Lung (tissue), 11 donors: ENCODE measurements at regions not wholly inside any gene's neighbourhood (a gene's known extent, or its start where the extent isn't known, plus 50 kb on each side); places are given as distances from the start of the nearest gene placed in this dataset.

Experiments
- ATAC-seq: fragments of 200-7000 bp; cut with Tn5 transposase; one replicate; pipeline ENCODE4 v1.9.1; 2020; ENCODE audit warnings: moderate number of reproducible peaks; ENCODE audit not compliant: insufficient read depth, low FRiP score
- DNase-seq, 3 donors: peaks; one replicate each; pipeline ENCODE4 v3.0.0-alpha.2; 2013 to 2017
- H3K27ac ChIP-seq, 2 donors: one replicate each; pipeline ENCODE4 v1.5.1; 2013; ENCODE audit warnings: mild to moderate bottlenecking in 2 of 2, moderate library complexity in 2 of 2, control low read depth in 1 of 2, inconsistent platforms in 1 of 2, low read depth in 1 of 2, low read length in 1 of 2
- H3K27me3 ChIP-seq, 3 donors: one replicate each; pipeline ENCODE4 v1.5.1; 2013; ENCODE audit warnings: low read length in 2 of 3; ENCODE audit not compliant: control insufficient read depth in 3 of 3, insufficient read depth in 3 of 3
- H3K36me3 ChIP-seq, 4 donors: one replicate each; pipeline ENCODE4 v1.5.1; 2013; ENCODE audit warnings: low read length in 4 of 4, mild to moderate bottlenecking in 1 of 4, moderate library complexity in 1 of 4; ENCODE audit not compliant: control insufficient read depth in 4 of 4, insufficient read depth in 4 of 4
- H3K4me1 ChIP-seq, 5 donors: one replicate each; pipeline ENCODE4 v1.5.1; 2013; ENCODE audit warnings: low read length in 5 of 5, mild to moderate bottlenecking in 2 of 5, moderate library complexity in 1 of 5; ENCODE audit not compliant: control insufficient read depth in 5 of 5, insufficient read depth in 5 of 5
- H3K4me3 ChIP-seq: one replicate; pipeline ENCODE4 v1.5.1; 2013; ENCODE audit warnings: mild to moderate bottlenecking, control low read depth, moderate library complexity
- H3K9ac ChIP-seq, 2 donors: one replicate each; pipeline ENCODE4 v1.5.1; 2013; ENCODE audit warnings: low read length in 2 of 2, control low read depth in 1 of 2; ENCODE audit not compliant: insufficient read depth in 1 of 2
- H3K9me3 ChIP-seq, 4 donors: one replicate each; pipeline ENCODE4 v1.5.1; 2013; ENCODE audit warnings: low read length in 3 of 4, mild to moderate bottlenecking in 1 of 4, moderate library complexity in 1 of 4; ENCODE audit not compliant: control insufficient read depth in 4 of 4, insufficient read depth in 3 of 4
- WGBS, 2 donors: extraction: QIAGEN DNeasy Blood & Tissue Kit; methylation state at CpG; one replicate each; pipeline ENCODE4 v1.1.7; 2013; 5-methylcytosine and 5-hydroxymethylcytosine counted together
- TF ChIP-seq, protein P1 (sequence below): IDR thresholded peaks from 2 replicates; pipeline ENCODE4 v1.5.1; 2012; ENCODE audit warnings: mild to moderate bottlenecking; ENCODE audit errors: control extremely low read depth, extremely low read depth
- donor health status: control.
- donor health status: control.
- donor health status: Bipolar disorder and iron deficiency.
- donor health status: healthy.
- donor health status: DM: yes; HTN: yes; CAD: no.

DNA sequence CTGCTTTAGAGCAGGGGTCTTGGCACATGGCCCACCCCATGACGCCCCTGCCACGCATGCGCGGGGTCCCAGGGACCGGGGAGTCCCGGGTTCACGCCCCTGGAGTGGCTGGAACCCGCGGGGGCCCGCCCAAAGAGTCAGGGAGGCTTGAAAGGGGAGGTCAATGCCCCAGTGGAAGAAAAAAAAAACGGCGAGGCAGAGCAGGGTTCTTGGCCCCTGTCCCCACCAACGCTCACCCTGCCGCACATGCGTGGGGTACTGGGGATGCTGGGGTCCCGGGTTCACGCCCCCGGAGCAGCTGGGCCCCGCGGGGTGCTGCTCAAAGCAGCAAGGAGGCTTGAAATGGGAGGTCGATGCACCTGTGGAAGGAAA lies 319.1 kb downstream of the ALG10 start:
- Histone ChIP-seq H3K27me3 (no peaks in the 10 kb centered on the region), H3K36me3 (no peaks in the 10 kb centered on the region), H3K9ac (no peak overlapping the region), H3K4me1 (no peaks in the 10 kb centered on the region), H3K9me3 (peaks cover 0 to 62% (median 0%) of the 10 kb centered on the region in 4 donors), H3K27ac (no peak overlapping the region), H3K4me3 (no peak overlapping the region)
- DNase-seq: no peak
- WGBS, 2 donors: 50 to 62% methylated on average over 21 of the region's 21 CpGs
- TF ChIP-seq, protein P1, sequence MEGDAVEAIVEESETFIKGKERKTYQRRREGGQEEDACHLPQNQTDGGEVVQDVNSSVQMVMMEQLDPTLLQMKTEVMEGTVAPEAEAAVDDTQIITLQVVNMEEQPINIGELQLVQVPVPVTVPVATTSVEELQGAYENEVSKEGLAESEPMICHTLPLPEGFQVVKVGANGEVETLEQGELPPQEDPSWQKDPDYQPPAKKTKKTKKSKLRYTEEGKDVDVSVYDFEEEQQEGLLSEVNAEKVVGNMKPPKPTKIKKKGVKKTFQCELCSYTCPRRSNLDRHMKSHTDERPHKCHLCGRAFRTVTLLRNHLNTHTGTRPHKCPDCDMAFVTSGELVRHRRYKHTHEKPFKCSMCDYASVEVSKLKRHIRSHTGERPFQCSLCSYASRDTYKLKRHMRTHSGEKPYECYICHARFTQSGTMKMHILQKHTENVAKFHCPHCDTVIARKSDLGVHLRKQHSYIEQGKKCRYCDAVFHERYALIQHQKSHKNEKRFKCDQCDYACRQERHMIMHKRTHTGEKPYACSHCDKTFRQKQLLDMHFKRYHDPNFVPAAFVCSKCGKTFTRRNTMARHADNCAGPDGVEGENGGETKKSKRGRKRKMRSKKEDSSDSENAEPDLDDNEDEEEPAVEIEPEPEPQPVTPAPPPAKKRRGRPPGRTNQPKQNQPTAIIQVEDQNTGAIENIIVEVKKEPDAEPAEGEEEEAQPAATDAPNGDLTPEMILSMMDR: no peak
- no peak for ATAC-seq

DNA sequence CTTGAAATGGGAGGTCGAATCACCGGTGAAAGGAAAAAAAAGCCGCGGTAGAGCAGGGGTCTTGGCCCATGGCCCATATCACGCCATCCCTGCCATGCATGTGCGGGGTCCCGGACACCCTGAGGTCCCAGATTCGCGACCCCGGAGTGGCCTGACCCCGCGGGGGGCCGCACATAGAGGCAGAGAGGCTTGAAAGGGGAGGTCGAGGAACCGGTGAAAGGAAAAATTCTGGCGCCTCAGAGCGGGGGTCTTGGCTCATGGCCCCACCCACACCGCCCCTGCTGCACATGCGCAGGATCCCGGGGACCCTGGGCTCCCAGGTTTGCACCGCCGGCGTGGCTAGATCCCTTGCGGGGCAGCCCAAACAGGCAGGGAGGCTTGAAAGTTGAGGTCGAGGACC lies 319.8 kb downstream of the ALG10 start:
- DNase-seq (no peak), ATAC-seq (no peak)
- Histone ChIP-seq H3K27me3 (no peaks in the 10 kb centered on the region), H3K4me3 (no peak overlapping the region), H3K9ac (no peak overlapping the region), H3K9me3 (peaks cover 0 to 58% (median 0%) of the 10 kb centered on the region in 4 donors), H3K27ac (no peak overlapping the region), H3K4me1 (no peaks in the 10 kb centered on the region), H3K36me3 (no peaks in the 10 kb centered on the region)
- WGBS, 2 donors: 55 to 59% methylated on average over 25 of the region's 25 CpGs
- TF ChIP-seq, protein P1: no peak

- 66 to 73% methylated on average over 22 of the region's 22 CpGs for WGBS, 2 donors
- no peak overlapping the region for H3K9ac ChIP-seq
- no peaks in the 10 kb centered on the region for H3K27me3 ChIP-seq
- H3K27ac ChIP-seq: no peak overlapping the region
- no peak for ATAC-seq
- TF ChIP-seq, protein P1: no peak
- H3K4me3 ChIP-seq: no peak overlapping the region
- DNase-seq: no peak
- H3K4me1 ChIP-seq: no peaks in the 10 kb centered on the region
- H3K9me3 ChIP-seq: peaks cover 0 to 64% (median 0%) of the 10 kb centered on the region in 4 donors
- H3K36me3 ChIP-seq: no peaks in the 10 kb centered on the region
Measured at GRCh38 chr12:34343345-34343744, 321.0 kb downstream of the ALG10 start.

- no peaks in the 10 kb centered on the region for H3K4me1 ChIP-seq
- peaks cover 0 to 62% (median 0%) of the 10 kb centered on the region in 4 donors for H3K9me3 ChIP-seq
- no peaks in the 10 kb centered on the region for H3K36me3 ChIP-seq
- no peak overlapping the region for H3K27ac ChIP-seq
- TF ChIP-seq, protein P1: no peak
- no peak overlapping the region for H3K4me3 ChIP-seq
- WGBS, 2 donors: 68 to 78% methylated on average over 20 to 25 of the region's 25 CpGs
- no peak for DNase-seq
- H3K27me3 ChIP-seq: no peaks in the 10 kb centered on the region
- no peak for ATAC-seq
- no peak overlapping the region for H3K9ac ChIP-seq
Measured at GRCh38 chr12:34343766-34344165, 321.5 kb downstream of the ALG10 start.
